Breast epithelium (tissue), 3 donors: ENCODE measurements at regions not wholly inside any gene's neighbourhood (a gene's known extent, or its start where the extent isn't known, plus 50 kb on each side); places are given as distances from the start of the nearest gene placed in this dataset.

ENCODE experiments used
- CTCF ChIP-seq, 3 donors: fragments of 450-650 bp; IDR thresholded peaks; one replicate each; pipeline ENCODE4 v1.5.1; 2016 to 2017; ENCODE audit warnings: antibody characterized with exemption in 3 of 3, mild to moderate bottlenecking in 3 of 3, moderate library complexity in 3 of 3
- POLR2A ChIP-seq: fragments of 450-650 bp; IDR thresholded peaks from one replicate; pipeline ENCODE4 v1.6.1; 2016; ENCODE audit warnings: antibody characterized with exemption, mild to moderate bottlenecking, moderate library complexity
- POLR2AphosphoS5 ChIP-seq, 3 donors: sonication (generic); formaldehyde crosslinking; IDR thresholded peaks; one replicate each; pipeline ENCODE4 v1.6.1; 2017; ENCODE audit warnings: antibody characterized with exemption in 3 of 3

DNA sequence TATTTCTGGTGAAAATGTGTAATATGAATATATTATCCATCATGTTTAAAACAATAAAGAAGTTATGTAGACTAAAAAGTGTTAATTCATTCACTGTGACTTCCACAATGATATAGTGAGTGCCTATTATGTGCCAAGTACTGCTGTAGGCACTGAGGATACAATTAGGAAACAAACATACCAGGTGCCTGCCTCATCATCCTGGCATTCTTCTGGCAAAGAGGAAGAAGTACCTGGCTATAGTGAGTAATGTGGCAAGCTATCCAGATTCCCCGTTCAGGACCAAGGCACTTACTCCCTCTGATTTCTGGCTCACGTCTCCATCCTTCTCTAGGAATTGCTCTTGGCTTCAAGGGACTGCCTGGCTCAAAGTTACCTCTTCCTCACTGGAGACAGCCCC is 77.5 kb upstream of the CLMP start:
- no peak for TF ChIP-seq POLR2AphosphoS5 (IDR thresholded peaks at IDR 0.05)
- TF ChIP-seq POLR2A = no peak
- no peak for TF ChIP-seq CTCF (IDR thresholded peaks at IDR 0.05)
